Endothelial cell of hepatic sinusoid (primary cell): ENCODE measurements at regions not wholly inside any gene's neighbourhood (a gene's known extent, or its start where the extent isn't known, plus 50 kb on each side); places are given as distances from the start of the nearest gene placed in this dataset.
"Not testable (repeated sequence)": the region's sequence is repeated elsewhere in the genome, so short reads cannot be mapped to it uniquely, and the experiment has no call there.

Source experiments
- in situ Hi-C: cut with HindIII; loops from 2 replicates; pipeline ENCODE4 v1.10.0; 2017; ENCODE audit warnings: low sequenced_read_pairs

GRCh38 chr3:23112491-23112890, 90.6 kb upstream of the UBE2E2 start:
- in situ Hi-C loops: no loop called here

DNA sequence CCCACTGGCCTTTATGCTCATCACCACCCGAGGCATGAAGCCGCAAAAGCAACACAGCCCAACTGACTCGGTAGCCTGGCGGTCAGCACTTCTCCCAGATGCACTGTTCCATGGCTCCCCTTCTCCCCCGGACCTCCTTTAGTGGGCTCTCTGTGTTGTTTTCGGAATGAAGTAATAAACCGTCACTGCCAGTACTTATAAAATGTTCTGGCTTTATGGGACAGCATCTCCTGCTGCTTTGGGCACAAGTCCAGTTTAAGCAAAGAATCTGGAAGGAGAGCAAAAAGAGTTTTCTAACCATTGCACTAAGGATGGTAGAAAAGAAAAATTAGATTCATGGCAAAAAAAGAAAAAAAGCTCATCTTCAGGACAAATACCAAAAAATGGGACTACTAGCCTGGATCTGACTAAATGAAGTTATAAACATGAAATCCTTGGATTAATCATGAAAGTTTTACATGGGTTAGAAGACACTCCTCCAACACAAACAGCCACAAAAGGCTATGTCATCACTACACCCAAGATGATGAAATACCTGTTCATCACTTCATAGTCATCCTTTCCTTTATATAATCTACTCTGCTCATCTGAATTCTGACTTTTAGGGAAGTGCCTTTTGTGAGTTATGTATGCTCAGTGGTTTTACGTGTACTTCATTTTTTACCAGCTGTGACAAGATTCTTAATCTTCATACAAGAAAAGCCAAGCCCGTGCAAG, 89.5 kb upstream of the UBE2E2 start:
- in situ Hi-C loops: no loop called here

DNA sequence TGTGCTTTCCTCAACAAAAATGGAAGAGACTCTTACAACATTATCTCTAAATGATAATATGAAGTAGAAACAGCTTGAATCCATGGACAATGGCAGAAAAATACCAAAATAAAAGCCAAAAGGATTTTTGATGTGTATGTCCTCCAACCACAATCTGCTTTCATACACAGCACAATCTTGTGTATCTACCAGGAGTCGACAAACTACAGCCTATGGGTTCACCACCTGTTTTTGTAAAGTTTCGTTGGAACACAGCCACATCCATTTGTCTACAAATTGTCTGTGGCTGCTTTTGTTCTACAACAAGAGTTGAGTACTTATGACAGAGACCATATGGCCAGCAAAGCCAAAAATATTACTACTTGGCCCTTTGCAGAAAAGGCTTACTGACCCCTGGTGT, 88.7 kb upstream of the UBE2E2 start:
- in situ Hi-C loops: no loop called here

DNA sequence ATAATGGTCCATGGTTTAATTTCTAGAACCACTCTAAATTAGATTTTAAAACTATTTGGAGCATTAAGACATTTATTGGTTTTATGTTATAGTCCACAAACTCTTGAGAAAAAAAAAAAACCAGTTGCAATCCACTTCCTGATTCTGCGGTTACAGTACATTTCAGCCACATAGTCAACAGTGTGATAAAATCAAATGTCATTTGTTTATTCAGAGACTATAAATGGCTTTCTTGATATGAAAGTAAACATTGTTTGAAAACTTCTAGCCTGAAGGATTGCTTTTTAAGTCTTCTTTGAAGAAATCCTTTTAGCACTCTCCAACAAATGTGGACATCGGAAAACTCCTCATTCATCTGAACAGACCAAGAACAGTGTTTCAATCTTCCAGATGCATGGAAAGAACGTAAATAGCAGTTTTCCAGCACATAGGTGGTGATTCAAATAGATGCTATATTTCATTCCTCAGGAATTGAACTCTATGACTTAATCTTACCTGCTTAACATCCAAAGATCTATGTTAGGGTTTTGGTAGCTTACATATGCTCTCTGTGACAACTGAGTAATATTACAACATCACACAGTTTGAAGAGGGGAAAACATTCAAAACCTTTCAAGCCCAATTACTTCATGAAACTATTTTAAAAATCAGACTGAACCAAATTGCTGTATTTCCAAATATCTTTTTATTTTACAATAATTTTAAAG, 87.8 kb upstream of the UBE2E2 start:
- in situ Hi-C loops: no loop called here

DNA sequence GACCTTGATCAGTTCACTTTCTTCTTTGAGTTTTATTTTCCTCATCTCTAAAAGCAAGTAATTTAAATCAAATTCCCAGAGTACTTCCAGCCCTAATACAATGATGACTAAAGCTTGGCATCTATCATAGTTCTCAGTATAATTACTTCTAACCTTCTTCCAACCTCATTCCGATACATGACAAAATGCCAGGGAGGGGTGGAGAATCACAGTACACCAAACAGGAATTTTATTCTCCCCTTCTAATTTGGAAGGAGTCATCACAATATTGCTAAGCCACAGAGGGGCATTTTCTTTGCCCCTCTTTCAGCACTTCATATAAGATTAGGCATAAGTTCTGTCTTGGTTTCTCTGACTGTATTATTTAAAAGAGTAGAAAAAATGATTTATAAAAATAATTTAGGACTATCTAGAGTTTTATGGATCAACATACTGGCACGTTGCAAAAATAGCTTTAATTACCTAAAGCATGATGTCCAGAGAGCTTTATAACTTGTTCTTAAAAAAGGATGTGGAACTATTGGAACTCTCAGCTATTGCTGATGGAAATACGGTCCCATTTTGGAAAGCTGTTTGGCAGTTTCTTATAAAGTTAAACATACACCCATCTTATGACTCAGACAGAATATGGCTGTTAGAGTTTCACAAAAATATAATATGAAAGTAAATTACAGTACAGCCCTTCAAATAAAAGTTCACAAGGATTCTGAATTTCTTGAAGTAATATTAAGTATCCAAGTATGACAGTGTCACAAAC, 86.9 kb upstream of the UBE2E2 start:
- in situ Hi-C loops: no loop called here

DNA sequence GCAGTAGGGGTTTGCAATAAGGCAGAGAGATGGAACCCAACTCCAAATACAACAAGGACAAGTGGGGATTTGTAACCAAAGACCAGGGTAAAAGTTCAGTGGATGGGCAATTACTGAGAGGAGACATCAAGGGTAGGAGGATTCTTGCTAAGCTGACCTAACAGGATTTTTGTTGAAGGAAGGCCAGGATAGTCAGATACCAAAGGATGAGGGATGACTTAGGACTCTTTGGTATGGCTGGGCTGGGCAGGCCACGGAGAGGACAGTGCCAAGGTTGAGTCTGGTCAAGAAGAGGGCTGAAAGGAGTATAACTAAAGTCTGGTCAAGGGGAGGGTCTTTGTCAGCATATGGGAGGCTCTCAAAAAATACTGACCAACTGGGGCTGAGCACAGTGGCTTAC, 85.3 kb upstream of the UBE2E2 start:
- in situ Hi-C loops: no loop called here

DNA sequence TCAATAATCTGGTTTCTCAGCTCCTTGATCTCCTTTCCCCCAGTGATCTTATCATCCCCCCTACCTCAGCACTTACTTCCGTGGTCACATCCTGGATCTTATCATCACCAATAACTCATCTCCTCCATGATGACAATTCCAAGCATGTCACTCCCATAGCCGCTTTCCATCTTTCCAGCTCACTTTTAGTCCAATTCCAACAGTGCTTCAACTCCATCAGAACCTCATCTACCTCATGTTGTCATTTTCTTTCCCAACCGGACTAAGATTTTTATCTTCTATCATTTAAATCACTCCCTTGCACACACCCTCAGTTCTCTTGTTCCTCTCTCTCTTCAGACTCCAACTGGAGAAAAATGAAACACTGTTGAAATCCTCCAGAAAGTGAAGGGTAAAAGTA, 75.9 kb upstream of the UBE2E2 start:
- in situ Hi-C loops: no loop called here

- in situ Hi-C loops: no loop called here
These were observed 74.5 kb upstream of the UBE2E2 start for GRCh38 chr3:23128655-23129054.

- in situ Hi-C loops: no loop called here
These were observed 74.0 kb upstream of the UBE2E2 start for GRCh38 chr3:23129117-23129516.

DNA sequence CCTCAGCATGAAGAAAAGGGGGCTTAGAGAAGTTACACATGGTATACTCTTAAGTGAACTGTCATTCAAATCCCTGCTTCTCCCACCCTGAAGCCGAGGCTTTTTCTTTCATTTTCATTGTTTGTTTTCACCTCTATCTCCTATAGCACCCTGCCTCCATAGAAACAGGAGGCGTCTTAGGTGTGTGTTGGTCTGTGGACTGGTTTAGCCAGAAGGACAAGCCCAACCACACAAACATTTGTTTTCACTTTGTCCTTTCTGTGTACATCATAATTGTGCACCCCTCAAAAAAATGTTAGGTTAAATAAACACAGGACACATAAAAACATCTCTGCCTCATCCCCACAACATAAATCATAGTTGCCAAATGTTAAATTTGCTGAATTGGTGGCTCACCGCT, 73.3 kb upstream of the UBE2E2 start:
- in situ Hi-C loops: no loop called here

GRCh38 chr3:23130406-23130805, 72.7 kb upstream of the UBE2E2 start:
- in situ Hi-C loops: no loop called here

GRCh38 chr3:23135026-23135785, 67.9 kb upstream of the UBE2E2 start:
- in situ Hi-C loops: no loop called here

GRCh38 chr3:23136054-23136453, 67.1 kb upstream of the UBE2E2 start:
- in situ Hi-C loops: no loop called here

GRCh38 chr3:23144051-23144450, 59.1 kb upstream of the UBE2E2 start:
- in situ Hi-C loops: not testable (repeated sequence)

GRCh38 chr3:23146163-23146562, 57.0 kb upstream of the UBE2E2 start:
- in situ Hi-C loops: no loop called here

GRCh38 chr3:23152989-23153388, 50.1 kb upstream of the UBE2E2 start:
- in situ Hi-C loops: no loop called here
